Osteoblast (primary cell): ENCODE measurements at regions not wholly inside any gene's neighbourhood (a gene's known extent, or its start where the extent isn't known, plus 50 kb on each side); places are given as distances from the start of the nearest gene placed in this dataset.

Source experiments
- DNase-seq: peaks from one replicate; pipeline ENCODE4 v3.0.0; 2011; ENCODE audit warnings: low spot score, mixed read lengths; ENCODE audit not compliant: insufficient read length; ENCODE audit errors: missing footprints
- H2AFZ ChIP-seq: 2 replicates; pipeline ENCODE4 v1.6.0; 2011; ENCODE audit warnings: mild to moderate bottlenecking, low read length
- H3K27ac ChIP-seq: 2 replicates; pipeline ENCODE4 v1.5.1; 2011; ENCODE audit warnings: mild to moderate bottlenecking, low read depth, low read length, moderate library complexity
- H3K27me3 ChIP-seq: 2 replicates; pipeline ENCODE4 v1.6.0; 2012; ENCODE audit warnings: mild to moderate bottlenecking, control low read depth, inconsistent platforms, low read length, moderate library complexity; ENCODE audit not compliant: insufficient read depth
- H3K36me3 ChIP-seq: 2 replicates; pipeline ENCODE4 v1.5.1; 2011; ENCODE audit warnings: mild to moderate bottlenecking, low read length, control low read depth, moderate library complexity; ENCODE audit not compliant: insufficient read depth
- H3K4me1 ChIP-seq: 2 replicates; pipeline ENCODE4 v1.5.1; 2011; ENCODE audit warnings: mild to moderate bottlenecking, low read length, control low read depth, moderate library complexity; ENCODE audit not compliant: insufficient read depth
- H3K4me2 ChIP-seq: 2 replicates; pipeline ENCODE4 v1.6.0; 2011; ENCODE audit warnings: mild to moderate bottlenecking, low read length; ENCODE audit not compliant: insufficient read depth
- H3K4me3 ChIP-seq: fragments of 200-600 bp; sonication (generic); 3 replicates; pipeline ENCODE4 v1.5.1; 2012; ENCODE audit warnings: mild to moderate bottlenecking, low read length, inconsistent platforms; ENCODE audit not compliant: insufficient read depth
- H3K79me2 ChIP-seq: 2 replicates; pipeline ENCODE4 v1.6.0; 2012; ENCODE audit warnings: mild to moderate bottlenecking, low read length, control low read depth, inconsistent platforms; ENCODE audit not compliant: insufficient read depth
- H3K9me3 ChIP-seq: 2 replicates; pipeline ENCODE4 v1.5.1; 2011; ENCODE audit warnings: low read depth, low read length, control low read depth
- H4K20me1 ChIP-seq: 2 replicates; pipeline ENCODE4 v1.6.0; 2012; ENCODE audit warnings: mild to moderate bottlenecking, low read length, control low read depth; ENCODE audit not compliant: insufficient read depth
- CTCF ChIP-seq: IDR thresholded peaks from 2 replicates; pipeline ENCODE4 v1.5.1; 2011; ENCODE audit warnings: mild to moderate bottlenecking, low read depth, low read length, moderate library complexity; ENCODE audit errors: extremely low read depth

DNA sequence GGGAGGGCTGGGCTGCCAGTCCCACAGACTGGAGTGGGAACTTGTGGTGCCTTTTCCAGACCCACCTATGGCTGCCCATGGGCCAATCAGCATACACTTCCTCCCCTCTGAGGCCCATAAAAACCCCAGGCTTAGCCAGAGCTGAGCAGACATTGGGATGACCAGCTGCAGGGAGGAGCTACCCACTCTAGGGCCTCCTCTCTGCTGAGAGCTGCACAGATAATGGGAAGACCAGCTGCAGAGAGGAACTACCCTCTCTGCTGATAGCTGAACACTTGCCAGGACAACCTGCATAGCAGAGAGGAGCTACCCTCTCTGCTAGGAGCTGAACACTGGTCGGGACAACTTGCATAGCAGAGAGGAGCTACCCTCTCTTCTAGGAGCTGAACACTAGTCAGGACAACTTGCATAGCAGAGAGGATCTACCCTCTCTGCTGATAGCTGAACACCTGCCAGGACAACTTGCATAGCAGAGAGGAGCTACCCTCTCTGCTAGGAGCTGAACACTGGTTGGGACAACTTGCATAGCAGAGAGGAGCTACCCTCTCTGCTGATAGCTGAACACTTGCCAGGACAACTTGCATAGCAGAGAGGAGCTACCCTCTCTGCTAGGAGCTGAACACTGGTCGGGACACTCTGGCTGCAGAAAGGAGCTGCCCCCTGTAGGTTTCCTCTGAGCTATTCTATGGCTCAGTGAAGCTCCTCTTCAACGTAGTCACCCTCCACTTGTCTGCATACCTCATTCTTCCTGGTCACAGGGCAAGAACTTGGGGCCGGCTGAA is 88.3 kb upstream of the CACUL1 start:
- no peak for TF ChIP-seq CTCF
- Histone ChIP-seq H3K36me3 (no peaks in the 10 kb centered on the region), H3K4me2 (no peak overlapping the region)

DNA sequence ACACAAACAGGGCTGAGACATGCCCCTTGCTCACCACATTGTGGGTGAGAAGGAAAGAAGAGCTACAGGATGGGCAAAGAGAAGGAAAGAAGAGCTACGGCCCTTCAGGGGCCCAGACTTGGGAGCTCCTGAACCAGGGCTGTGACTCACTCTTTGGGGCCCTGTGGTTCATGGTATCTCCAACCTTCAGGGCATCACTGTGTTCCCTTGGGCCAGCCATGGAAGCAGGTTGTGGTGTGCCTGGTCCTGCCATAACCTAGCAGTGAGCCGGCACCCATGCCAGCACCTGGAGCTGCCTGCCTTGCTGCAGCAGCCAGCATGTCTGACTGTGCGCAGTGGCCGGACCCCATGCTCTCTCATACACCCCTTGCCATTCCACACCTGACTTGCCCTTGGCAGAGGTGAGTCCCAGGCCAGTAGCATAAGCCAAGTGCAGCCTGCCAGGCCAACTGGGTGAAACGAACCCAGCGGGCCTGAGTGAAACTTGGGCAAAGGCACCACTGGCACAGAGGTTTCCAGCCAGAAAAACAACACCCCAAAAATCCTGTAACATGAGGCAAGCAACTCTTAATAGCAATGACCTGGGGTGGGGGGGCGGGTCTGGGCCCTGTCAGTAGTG is 89.0 kb upstream of the CACUL1 start:
- H2AFZ ChIP-seq = no peak overlapping the region
- H3K9me3 ChIP-seq = no peaks in the 10 kb centered on the region
- H3K79me2 ChIP-seq = no peaks in the 10 kb centered on the region
- H3K4me2 ChIP-seq = no peak overlapping the region
- no peaks in the 10 kb centered on the region for H3K4me1 ChIP-seq
- H3K27ac ChIP-seq = no peak overlapping the region
- H3K36me3 ChIP-seq = no peaks in the 10 kb centered on the region
- no peak for DNase-seq
- no peak overlapping the region for H3K4me3 ChIP-seq
- peaks cover 6% of the 10 kb centered on the region for H3K27me3 ChIP-seq
- H4K20me1 ChIP-seq = no peaks in the 10 kb centered on the region
- no peak for TF ChIP-seq CTCF

More for the DNA sequence above, 88.3 kb upstream of the CACUL1 start:
- H2AFZ ChIP-seq = no peak overlapping the region
- no peaks in the 10 kb centered on the region for H3K79me2 ChIP-seq
- no peak overlapping the region for H3K4me3 ChIP-seq
- no peak for DNase-seq
- no peak overlapping the region for H3K27ac ChIP-seq
- no peaks in the 10 kb centered on the region for H3K4me1 ChIP-seq
- no peaks in the 10 kb centered on the region for H3K9me3 ChIP-seq
- peaks cover 2% of the 10 kb centered on the region for H3K27me3 ChIP-seq
- H4K20me1 ChIP-seq = no peaks in the 10 kb centered on the region

- Histone ChIP-seq H3K27ac (no peak overlapping the region), H3K36me3 (no peaks in the 10 kb centered on the region), H2AFZ (no peak overlapping the region), H3K4me1 (no peaks in the 10 kb centered on the region), H4K20me1 (no peaks in the 10 kb centered on the region), H3K4me3 (no peak overlapping the region), H3K4me2 (no peak overlapping the region), H3K27me3 (peaks cover 6% of the 10 kb centered on the region), H3K9me3 (no peaks in the 10 kb centered on the region), H3K79me2 (no peaks in the 10 kb centered on the region)
- TF ChIP-seq CTCF = no peak
- peak; percentile 81 for DNase-seq
Measured at GRCh38 chr10:118844731-118845521, 90.2 kb upstream of the CACUL1 start.

- no peaks in the 10 kb centered on the region for H3K36me3 ChIP-seq
Measured at GRCh38 chr10:118845776-118846175, 91.0 kb upstream of the CACUL1 start.

More at GRCh38 chr10:118845776-118846175, 91.0 kb upstream of the CACUL1 start:
- Histone ChIP-seq H3K27me3 (peaks cover 6% of the 10 kb centered on the region), H3K27ac (no peak overlapping the region), H3K4me3 (no peak overlapping the region), H4K20me1 (no peaks in the 10 kb centered on the region), H3K9me3 (no peaks in the 10 kb centered on the region), H2AFZ (no peak overlapping the region), H3K4me2 (no peak overlapping the region), H3K4me1 (no peaks in the 10 kb centered on the region), H3K79me2 (no peaks in the 10 kb centered on the region)
- DNase-seq = no peak
- TF ChIP-seq CTCF = no peak
